Activated CD4-positive, alpha-beta memory T cell treated with anti-CD3 and anti-CD28 coated beads, Interleukin-2, amount 10 ng/mL, durations not matched to agents 7 days and 5 days (primary cell): ENCODE measurements at regions not wholly inside any gene's neighbourhood (a gene's known extent, or its start where the extent isn't known, plus 50 kb on each side); places are given as distances from the start of the nearest gene placed in this dataset.
A peak's percentile ranks its signal among the peaks of the same experiment; 100 is the strongest.

Experiments
- CTCF ChIA-PET: fragments of 350-600 bp; sonication (Branson Sonifier 250); formaldehyde crosslinking; loops from one replicate; lab custom pipeline; 2021; ENCODE audit warnings: antibody characterized with exemption, inconsistent platforms; lab: Charles Lee
- POLR2A ChIA-PET: fragments of 350-600 bp; sonication (Branson Sonifier 250); formaldehyde crosslinking; loops from one replicate; lab custom pipeline; 2021; ENCODE audit warnings: antibody characterized with exemption; lab: Charles Lee
- DNase-seq: peaks from one replicate; pipeline ENCODE4 v3.0.0-alpha.2; 2020
- H3K27ac Mint-ChIP-seq: one replicate; pipeline ENCODE4 v1.8.0; 2021; ENCODE audit warnings: mild to moderate bottlenecking, mixed read lengths
- H3K27me3 Mint-ChIP-seq: one replicate; pipeline ENCODE4 v1.8.0; 2021; ENCODE audit warnings: mixed read lengths
- H3K36me3 Mint-ChIP-seq: one replicate; pipeline ENCODE4 v1.8.0; 2021; ENCODE audit warnings: low read depth, mixed read lengths
- H3K4me1 Mint-ChIP-seq: one replicate; pipeline ENCODE4 v1.8.0; 2021; ENCODE audit warnings: mixed read lengths
- H3K4me3 Mint-ChIP-seq: one replicate; pipeline ENCODE4 v1.8.0; 2021; ENCODE audit warnings: mild to moderate bottlenecking, mixed read lengths
- H3K9me3 Mint-ChIP-seq: one replicate; pipeline ENCODE4 v1.8.0; 2021; ENCODE audit warnings: mixed read lengths

DNA sequence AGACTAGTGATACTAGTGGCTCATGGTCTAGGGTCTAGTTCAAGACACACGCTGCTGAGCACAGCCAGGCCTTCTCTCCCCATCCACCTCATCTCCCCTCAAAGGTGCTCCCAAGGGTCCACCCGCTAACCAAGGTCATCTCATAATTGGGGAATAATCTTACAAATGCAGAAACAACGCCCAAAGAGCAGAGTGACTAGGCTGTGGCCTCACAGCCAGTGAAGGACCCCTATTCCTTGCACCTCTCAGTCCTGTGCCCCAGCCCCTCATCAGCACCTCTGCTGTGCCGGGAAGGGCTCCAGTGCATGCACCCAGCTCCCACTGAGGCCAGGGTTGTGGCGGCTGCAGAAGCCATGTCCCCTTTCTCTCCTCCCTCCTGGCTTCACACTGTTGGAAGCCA, 286.9 kb downstream of the UACA start:
- H3K36me3 Mint-ChIP-seq: peaks cover 9% of the 10 kb centered on the region
- H3K4me3 Mint-ChIP-seq: no peak overlapping the region
- peaks cover 70% of the 10 kb centered on the region for H3K27me3 Mint-ChIP-seq
- no peak overlapping the region for H3K27ac Mint-ChIP-seq
- H3K4me1 Mint-ChIP-seq: peaks cover 40% of the 10 kb centered on the region
- peaks cover 3% of the 10 kb centered on the region for H3K9me3 Mint-ChIP-seq
- no peak for DNase-seq
- ChIA-PET POLR2A (interaction anchor here (1.7 kb wide), 1 partner anchor 13 kb away, joined by 4 read pairs; no protein-coding TSS in a partner anchor), CTCF (interaction anchor here (4.0 kb wide), 1 partner anchor 11 kb away, joined by 25 read pairs; no protein-coding TSS in a partner anchor)

DNA sequence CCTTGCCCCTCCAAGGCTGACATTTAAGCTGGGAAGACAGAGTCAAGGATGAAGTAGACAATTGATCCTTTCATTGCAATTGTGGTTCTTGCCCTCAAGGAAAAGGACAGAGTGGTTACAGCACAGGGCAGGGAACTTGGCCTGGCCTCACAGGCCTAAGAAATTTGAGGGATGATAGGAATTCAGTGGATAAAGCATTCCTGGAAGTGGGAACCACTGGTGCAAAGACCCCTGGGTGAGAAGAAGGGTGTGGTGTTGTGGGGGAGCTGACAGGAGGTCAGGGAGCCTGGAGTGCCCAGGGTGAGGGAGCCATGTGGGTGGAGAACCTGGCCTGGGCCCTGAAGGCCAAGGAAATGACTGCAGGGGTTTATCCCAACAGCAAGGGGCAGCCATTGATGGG, 287.4 kb downstream of the UACA start:
- Mint-ChIP-seq H3K27ac (no peak overlapping the region), H3K36me3 (peaks cover 9% of the 10 kb centered on the region), H3K4me1 (peaks cover 40% of the 10 kb centered on the region), H3K27me3 (peaks cover 73% of the 10 kb centered on the region), H3K4me3 (no peak overlapping the region), H3K9me3 (peaks cover 3% of the 10 kb centered on the region)
- POLR2A ChIA-PET: interaction anchor here (1.7 kb wide), 1 partner anchor 12 kb away, joined by 4 read pairs; no protein-coding TSS in a partner anchor
- no peak for DNase-seq
- CTCF ChIA-PET: interaction anchor here (0.6 to 4.0 kb wide), 4 partner anchors 8 to 16 kb away, joined by 3 to 25 read pairs (median 10); no protein-coding TSS in a partner anchor

DNA sequence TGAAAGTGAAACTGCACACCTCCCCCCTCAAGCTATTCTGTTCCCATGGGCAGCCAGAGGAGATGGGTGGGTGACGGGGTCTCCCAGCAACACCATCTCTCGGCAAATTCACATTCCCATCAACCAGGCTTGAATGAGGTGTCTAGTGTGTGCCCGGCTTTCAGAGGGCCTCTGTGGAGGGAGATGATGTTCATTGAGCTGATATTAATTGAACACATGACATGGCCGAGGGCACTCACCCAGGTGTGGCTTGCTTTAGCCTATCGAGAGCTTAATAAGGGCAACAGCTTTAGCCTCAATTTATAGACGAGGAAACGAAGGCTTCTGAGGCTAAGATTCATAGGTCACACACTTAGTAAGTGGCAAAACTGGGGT, 288.0 kb downstream of the UACA start:
- Mint-ChIP-seq H3K27ac (peak overlapping the region; percentile 7), H3K9me3 (peaks cover 3% of the 10 kb centered on the region), H3K4me3 (peak overlapping the region; percentile 21), H3K4me1 (peaks cover 37% of the 10 kb centered on the region), H3K36me3 (peaks cover 9% of the 10 kb centered on the region), H3K27me3 (peaks cover 75% of the 10 kb centered on the region)
- POLR2A ChIA-PET: interaction anchor here (0.8 to 1.7 kb wide), 2 partner anchors 12 to 17 kb away, joined by 3 to 4 read pairs; no protein-coding TSS in a partner anchor
- CTCF ChIA-PET: interaction anchor here (0.6 to 4.0 kb wide), 4 partner anchors 9 to 17 kb away, joined by 3 to 25 read pairs (median 10); no protein-coding TSS in a partner anchor
- DNase-seq: no peak

DNA sequence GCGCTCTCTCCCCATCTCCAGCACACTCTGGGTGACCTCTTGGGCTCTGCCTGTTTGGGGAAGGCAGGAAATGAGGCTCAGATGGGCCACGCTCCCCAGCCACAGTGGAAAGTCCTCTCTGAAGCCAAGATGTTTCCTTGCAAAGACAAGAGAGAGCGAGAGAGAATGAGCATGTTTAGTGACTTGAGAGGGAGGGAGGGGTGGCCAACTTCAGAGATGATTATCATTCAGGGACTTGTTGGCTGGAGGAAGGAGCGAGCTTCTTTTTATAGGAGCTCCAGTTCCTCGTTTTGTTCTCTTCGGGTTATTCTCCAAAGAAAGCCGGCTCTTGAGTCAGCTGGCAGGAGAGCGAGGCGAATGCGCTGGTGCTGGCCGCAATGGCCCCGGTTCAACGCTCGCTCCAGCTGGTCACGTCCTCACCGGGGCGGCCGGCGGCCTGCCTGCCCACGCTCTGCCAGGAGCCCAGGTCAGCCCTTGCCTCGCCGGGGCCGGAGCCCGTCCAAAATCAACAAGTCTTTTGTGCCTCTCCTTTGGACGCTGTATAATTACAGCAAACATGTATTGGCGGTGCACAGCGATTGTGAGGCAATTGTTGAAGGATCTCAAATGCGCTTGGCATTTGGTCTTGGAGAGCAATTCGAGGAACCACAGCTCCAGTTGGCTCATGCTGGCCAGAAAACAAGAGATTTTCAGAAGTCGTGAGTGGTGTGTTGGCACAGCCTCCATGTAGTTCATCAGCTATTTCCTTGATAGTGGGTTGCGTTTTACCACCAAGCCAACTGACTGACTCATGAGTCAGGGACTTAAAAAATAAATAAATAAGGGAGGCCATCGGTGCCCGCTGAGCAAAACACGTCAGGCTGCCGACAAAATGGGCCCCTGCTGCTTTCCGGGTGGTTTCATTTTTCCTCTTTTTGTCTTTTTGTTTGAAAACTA, 288.6 kb downstream of the UACA start:
- Mint-ChIP-seq H3K4me1 (peaks cover 31% of the 10 kb centered on the region), H3K27me3 (peaks cover 78% of the 10 kb centered on the region), H3K27ac (no peak overlapping the region), H3K4me3 (peak overlapping the region; percentile 21), H3K36me3 (peaks cover 9% of the 10 kb centered on the region), H3K9me3 (peaks cover 3% of the 10 kb centered on the region)
- ChIA-PET CTCF (interaction anchor here (1.9 to 4.0 kb wide), 3 partner anchors 9 to 18 kb away, joined by 7 to 25 read pairs (median 12); no protein-coding TSS in a partner anchor), POLR2A (interaction anchor here (0.8 to 1.7 kb wide), 2 partner anchors 11 to 18 kb away, joined by 3 to 4 read pairs; no protein-coding TSS in a partner anchor)
- DNase-seq: peak; percentile 28

DNA sequence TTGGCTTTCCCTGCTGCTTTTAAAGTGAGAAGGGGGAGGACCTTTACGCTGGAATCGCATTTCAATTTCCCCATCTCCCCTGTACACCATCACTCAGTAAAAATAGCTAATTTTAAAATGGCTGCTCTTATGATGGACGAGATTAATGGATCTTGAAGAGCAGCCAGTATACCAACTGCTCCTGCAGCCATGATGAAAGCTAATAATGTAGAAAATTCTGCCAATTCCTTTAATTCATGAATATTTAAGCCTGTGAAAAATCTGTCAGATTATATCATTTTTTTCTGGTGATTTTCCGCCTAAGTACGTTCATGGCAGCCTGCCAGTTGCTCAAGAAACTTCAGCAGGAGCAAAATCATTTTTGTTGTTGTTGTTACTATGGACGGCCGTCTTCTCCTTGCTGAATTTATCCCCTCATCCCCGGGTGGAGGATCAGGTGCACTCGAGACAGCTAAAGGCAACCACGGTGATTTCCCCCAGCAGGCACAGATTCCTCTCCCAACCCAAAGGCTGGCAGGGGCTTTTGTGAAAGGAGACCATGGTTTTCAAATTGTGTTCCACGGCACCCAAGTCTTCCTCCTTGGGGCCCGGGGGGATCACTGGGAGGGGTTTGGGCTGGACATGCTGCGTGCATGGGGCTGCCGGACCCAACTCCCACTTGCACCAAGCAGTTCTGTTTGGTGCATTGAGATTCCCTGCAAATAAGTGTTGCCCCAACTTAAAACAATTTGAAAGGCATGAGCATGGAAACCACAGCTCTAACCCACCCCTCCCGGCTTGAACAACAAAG, 289.6 kb downstream of the UACA start:
- no peak for DNase-seq
- H3K36me3 Mint-ChIP-seq: peaks cover 5% of the 10 kb centered on the region
- ChIA-PET POLR2A (no interaction called here), CTCF (interaction anchor here (2.9 to 4.0 kb wide), 2 partner anchors 9 to 14 kb away, joined by 12 to 25 read pairs; no protein-coding TSS in a partner anchor)
- no peak overlapping the region for H3K4me3 Mint-ChIP-seq
- no peak overlapping the region for H3K27ac Mint-ChIP-seq
- H3K4me1 Mint-ChIP-seq: peaks cover 24% of the 10 kb centered on the region
- peaks cover 3% of the 10 kb centered on the region for H3K9me3 Mint-ChIP-seq
- peaks cover 83% of the 10 kb centered on the region for H3K27me3 Mint-ChIP-seq

DNA sequence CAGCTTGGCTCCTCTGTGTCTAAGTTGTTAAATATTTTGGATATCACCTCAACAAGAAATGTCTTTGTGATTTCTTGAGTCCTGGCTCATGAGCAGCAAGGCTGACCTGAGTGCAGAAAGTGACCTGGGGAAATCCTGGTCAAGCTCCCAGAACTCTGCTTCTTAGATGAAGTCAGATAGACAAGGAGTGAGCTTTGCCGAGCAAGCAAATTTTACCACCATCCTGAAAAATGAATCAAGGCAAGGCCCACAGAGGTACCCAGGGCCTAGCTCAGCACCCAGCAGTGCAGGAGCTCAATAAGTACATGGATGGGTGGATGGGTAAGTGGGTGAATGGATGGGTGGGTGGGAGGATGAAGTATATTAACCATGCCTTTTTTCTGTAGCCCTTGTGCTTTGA, 291.8 kb downstream of the UACA start:
- Mint-ChIP-seq H3K4me1 (peaks cover 14% of the 10 kb centered on the region), H3K4me3 (no peak overlapping the region), H3K27ac (no peak overlapping the region), H3K27me3 (peaks cover 85% of the 10 kb centered on the region), H3K9me3 (no peaks in the 10 kb centered on the region), H3K36me3 (no peaks in the 10 kb centered on the region)
- no peak for DNase-seq
- ChIA-PET CTCF (interaction anchor here (1.2 kb wide), 1 partner anchor 16 kb away, joined by 6 read pairs; no protein-coding TSS in a partner anchor), POLR2A (no interaction called here)

DNA sequence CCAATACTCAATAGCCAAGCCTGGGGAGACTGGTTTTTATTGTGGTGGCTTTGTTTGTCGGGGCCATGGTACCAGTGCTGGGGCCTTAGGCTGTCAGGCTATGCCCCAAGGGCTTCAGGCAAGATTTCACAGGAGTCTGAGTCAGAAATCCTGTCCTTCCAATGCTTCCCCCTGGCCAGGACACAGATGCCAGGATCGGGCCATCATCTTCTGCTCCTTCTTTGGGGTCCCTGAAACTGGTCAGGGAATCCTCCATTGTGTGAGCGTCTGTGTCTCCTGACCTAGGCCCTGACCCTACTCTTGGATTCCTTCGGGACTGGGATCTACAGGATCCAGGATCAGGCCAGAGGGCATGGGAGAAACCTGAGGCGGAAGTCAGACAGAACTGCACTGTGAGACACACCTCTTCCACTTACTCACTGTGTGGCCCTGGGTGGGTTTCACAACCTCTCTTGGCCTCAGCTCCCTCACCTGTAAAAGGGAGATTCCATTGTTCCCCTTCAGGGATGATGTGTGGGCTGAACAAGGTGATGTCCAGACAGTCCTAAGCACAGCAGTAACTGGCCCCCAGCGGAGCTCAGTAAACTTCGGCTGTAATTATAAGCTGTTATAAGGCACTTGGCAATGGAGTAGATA, 292.7 kb downstream of the UACA start:
- H3K9me3 Mint-ChIP-seq: no peaks in the 10 kb centered on the region
- peaks cover 82% of the 10 kb centered on the region for H3K27me3 Mint-ChIP-seq
- no peak overlapping the region for H3K4me3 Mint-ChIP-seq
- H3K27ac Mint-ChIP-seq: no peak overlapping the region
- DNase-seq: no peak
- peaks cover 11% of the 10 kb centered on the region for H3K4me1 Mint-ChIP-seq
- ChIA-PET CTCF (interaction anchor here (1.2 kb wide), 1 partner anchor 17 kb away, joined by 6 read pairs; no protein-coding TSS in a partner anchor), POLR2A (no interaction called here)
- H3K36me3 Mint-ChIP-seq: no peaks in the 10 kb centered on the region

DNA sequence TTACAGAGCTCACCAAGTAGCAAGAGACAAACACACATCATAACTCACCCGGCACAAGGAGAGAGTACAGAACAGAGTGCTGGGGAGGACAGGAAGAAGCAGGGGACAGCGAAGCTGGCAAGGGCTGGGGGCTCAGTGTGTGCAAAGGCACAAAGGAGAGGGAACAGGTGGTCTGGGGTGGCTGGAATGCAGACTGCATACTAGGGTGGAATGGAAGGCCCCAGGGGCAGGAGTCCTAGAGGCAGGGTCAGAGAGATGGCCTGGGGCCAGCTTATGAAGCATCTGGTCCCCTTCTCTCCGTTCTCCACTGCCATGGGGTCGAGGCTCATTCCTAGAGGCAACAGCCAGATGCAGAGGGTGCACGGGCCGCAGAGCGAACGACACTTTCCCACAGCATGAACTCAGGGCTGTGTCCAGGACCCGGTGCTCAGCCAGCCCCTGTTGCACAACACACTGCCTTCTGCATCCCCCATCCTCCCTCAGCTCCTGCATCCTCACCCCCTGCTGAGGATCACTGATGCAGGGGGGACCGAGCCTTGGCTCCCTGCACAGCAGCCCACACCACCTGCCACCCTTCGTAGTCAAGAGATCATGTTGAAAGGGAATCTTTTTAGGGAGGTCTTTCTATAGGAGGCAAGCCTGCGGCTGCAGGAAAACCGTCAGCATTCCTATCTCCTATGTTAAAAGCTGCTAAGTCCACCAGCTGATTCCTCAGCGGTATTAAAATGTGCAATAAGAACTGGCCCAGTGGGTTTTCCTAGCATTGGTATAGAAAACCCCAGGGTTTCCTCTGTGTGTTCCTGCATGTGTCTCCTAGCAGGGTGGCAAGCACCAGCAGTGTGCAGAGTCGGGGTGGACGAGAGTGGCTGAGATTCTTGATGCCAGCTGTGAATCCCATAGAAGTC, 293.5 kb downstream of the UACA start:
- Mint-ChIP-seq H3K36me3 (no peaks in the 10 kb centered on the region), H3K27ac (no peak overlapping the region), H3K4me3 (no peak overlapping the region), H3K27me3 (peaks cover 82% of the 10 kb centered on the region), H3K9me3 (no peaks in the 10 kb centered on the region), H3K4me1 (peaks cover 4% of the 10 kb centered on the region)
- DNase-seq: no peak
- CTCF ChIA-PET: no interaction called here
- POLR2A ChIA-PET: no interaction called here

DNA sequence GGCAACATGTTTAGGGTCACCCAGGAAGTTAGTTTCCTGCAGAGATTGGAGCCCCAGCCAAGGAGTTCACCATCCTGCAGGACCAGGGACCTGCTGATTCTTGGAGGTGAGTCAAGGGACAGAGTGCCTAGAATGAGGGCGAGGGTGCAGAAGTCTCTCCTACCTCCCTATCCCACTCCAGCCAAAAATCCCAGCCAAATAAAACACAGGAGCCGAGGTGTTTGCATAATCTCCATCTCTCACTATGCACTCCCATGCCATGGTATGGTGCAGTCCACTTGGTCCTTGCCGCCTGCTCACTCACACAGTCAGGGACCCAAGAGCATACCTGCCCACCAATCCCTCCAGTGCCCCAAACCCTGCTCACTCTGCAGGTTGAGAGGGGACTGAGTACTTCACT, 294.2 kb downstream of the UACA start:
- ChIA-PET POLR2A (no interaction called here), CTCF (no interaction called here)
- Mint-ChIP-seq H3K4me3 (no peak overlapping the region), H3K27ac (no peak overlapping the region), H3K4me1 (no peaks in the 10 kb centered on the region), H3K36me3 (no peaks in the 10 kb centered on the region), H3K27me3 (peaks cover 84% of the 10 kb centered on the region), H3K9me3 (no peaks in the 10 kb centered on the region)
- DNase-seq: no peak

DNA sequence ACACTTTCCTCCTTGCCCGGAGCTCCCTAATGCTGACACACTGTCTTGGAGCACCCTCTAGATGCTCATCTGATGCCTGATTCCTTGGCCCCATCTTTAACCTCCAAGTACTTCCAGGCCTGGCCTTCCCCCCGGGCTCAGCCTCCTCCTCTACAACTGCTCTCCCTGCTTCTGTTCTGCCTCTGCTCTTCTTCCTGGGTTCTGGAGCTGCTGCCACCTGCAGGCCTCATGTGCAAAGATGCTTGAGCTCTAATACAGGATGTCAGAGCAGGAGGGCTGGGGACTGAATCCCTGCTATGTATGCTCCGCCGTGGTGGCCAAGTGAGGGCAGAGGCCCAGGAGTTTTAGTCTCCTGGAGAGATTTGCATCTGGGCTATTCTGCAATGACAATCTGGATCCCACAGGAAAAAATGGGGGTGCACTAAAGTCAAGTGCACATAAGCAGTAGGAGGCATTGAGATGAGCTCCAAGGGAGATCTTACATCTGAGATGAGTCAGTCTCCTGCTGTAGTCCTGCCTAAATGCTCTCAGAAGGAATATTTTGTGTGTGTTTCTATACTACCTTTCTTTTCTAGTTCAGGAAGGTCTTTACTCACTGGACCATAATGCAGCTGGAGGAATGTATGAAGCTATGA, 296.3 kb downstream of the UACA start:
- peak; percentile 58 for DNase-seq
- no peak overlapping the region for H3K27ac Mint-ChIP-seq
- no peaks in the 10 kb centered on the region for H3K36me3 Mint-ChIP-seq
- H3K4me1 Mint-ChIP-seq: no peaks in the 10 kb centered on the region
- H3K4me3 Mint-ChIP-seq: no peak overlapping the region
- POLR2A ChIA-PET: interaction anchor here (0.8 to 1.4 kb wide), 3 partner anchors 13 to 25 kb away, joined by 3 to 4 read pairs (median 4); no protein-coding TSS in a partner anchor
- peaks cover 81% of the 10 kb centered on the region for H3K27me3 Mint-ChIP-seq
- CTCF ChIA-PET: interaction anchor here (0.7 to 4.3 kb wide), 36 partner anchors 9 to 1012 kb away, joined by 3 to 25 read pairs (median 3); no protein-coding TSS in a partner anchor
- no peaks in the 10 kb centered on the region for H3K9me3 Mint-ChIP-seq

DNA sequence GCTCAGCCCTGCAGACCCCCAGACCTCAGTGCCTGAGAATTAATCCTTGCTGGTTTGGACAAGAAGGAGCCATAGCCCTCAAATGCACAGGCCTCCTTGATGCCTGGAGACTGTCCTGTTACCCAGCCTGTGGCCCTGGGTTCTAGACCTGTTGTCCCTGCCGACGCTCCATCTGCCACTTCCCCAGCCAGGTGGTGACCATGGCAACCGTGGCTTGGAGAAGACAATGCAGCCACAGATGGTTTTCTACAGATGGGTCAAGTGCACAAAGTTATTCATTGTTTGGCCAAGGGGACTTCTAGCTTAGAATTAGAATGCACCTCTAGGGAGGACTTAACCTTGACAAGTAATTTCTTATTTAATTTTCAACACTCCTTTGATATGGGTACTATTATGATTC, 297.1 kb downstream of the UACA start:
- Mint-ChIP-seq H3K27ac (no peak overlapping the region), H3K36me3 (no peaks in the 10 kb centered on the region), H3K4me3 (no peak overlapping the region), H3K4me1 (no peaks in the 10 kb centered on the region), H3K27me3 (peaks cover 83% of the 10 kb centered on the region), H3K9me3 (no peaks in the 10 kb centered on the region)
- ChIA-PET POLR2A (interaction anchor here (0.8 to 1.4 kb wide), 3 partner anchors 14 to 26 kb away, joined by 3 to 4 read pairs (median 4); no protein-coding TSS in a partner anchor), CTCF (interaction anchor here (1.0 to 4.3 kb wide), 25 partner anchors 9 to 1012 kb away, joined by 3 to 25 read pairs (median 4); no protein-coding TSS in a partner anchor)
- no peak for DNase-seq
